Lower leg skin (tissue), 4 donors: ENCODE measurements at regions not wholly inside any gene's neighbourhood (a gene's known extent, or its start where the extent isn't known, plus 50 kb on each side); places are given as distances from the start of the nearest gene placed in this dataset.

Experiments used
- DNase-seq, 2 donors: peaks; one replicate each; pipeline ENCODE4 v3.0.0-alpha.2; 2019; ENCODE audit warnings: low spot score in 2 of 2
- H3K4me3 ChIP-seq: fragments of 200-600 bp; sonication (generic); 2 replicates; pipeline ENCODE4 v1.5.1; 2017; ENCODE audit warnings: mild to moderate bottlenecking, low read depth; ENCODE audit not compliant: poor library complexity, severe bottlenecking
- POLR2A ChIP-seq, 2 donors: fragments of 450-650 bp; IDR thresholded peaks; one replicate each; pipeline ENCODE4 v1.6.1; 2016 to 2017; ENCODE audit warnings: antibody characterized with exemption in 2 of 2, mild to moderate bottlenecking in 1 of 2, moderate library complexity in 1 of 2
- WGBS, 2 donors: methylation state at CpG; one replicate each; pipeline ENCODE4 v1.1.5; 2018; 5-methylcytosine and 5-hydroxymethylcytosine counted together
- intact Hi-C: fragments of 100-400 bp; cut with DNase I; formaldehyde crosslinking; loops from one replicate; pipeline ENCODE4 v1.15.0; 2023; ENCODE audit warnings: low total_unique reads
- TF ChIP-seq, protein P1 (sequence below), 3 donors: fragments of 450-650 bp; IDR thresholded peaks; one replicate each; pipeline ENCODE4 v1.5.1; 2016; ENCODE audit warnings: antibody characterized with exemption in 3 of 3, mild to moderate bottlenecking in 3 of 3, moderate library complexity in 2 of 3

DNA sequence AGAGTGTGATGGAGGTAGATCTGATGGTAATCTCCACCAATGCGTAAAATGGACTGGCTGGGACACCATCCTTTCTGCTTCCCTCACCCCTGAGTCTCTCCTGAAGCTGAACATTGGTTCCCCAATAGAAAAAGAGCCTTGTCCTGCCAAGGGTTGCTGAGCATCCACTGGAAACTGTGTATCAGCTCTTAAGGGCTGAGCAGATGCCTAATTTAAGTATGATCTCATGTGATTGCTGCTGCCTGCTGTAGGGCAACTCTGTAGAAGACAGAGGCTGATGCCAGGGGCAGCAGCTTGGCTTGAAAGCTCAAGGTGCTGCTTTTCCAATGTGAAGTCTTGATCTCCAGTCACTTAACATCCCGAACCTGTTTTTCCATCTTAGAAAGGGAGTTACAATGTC, 310.3 kb upstream of the CCL2 start:
- no peak for DNase-seq
- no peak overlapping the region for H3K4me3 ChIP-seq
- TF ChIP-seq POLR2A (IDR thresholded peaks at IDR 0.05) = no peak
- TF ChIP-seq, protein P1, sequence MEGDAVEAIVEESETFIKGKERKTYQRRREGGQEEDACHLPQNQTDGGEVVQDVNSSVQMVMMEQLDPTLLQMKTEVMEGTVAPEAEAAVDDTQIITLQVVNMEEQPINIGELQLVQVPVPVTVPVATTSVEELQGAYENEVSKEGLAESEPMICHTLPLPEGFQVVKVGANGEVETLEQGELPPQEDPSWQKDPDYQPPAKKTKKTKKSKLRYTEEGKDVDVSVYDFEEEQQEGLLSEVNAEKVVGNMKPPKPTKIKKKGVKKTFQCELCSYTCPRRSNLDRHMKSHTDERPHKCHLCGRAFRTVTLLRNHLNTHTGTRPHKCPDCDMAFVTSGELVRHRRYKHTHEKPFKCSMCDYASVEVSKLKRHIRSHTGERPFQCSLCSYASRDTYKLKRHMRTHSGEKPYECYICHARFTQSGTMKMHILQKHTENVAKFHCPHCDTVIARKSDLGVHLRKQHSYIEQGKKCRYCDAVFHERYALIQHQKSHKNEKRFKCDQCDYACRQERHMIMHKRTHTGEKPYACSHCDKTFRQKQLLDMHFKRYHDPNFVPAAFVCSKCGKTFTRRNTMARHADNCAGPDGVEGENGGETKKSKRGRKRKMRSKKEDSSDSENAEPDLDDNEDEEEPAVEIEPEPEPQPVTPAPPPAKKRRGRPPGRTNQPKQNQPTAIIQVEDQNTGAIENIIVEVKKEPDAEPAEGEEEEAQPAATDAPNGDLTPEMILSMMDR (IDR thresholded peaks at IDR 0.05) = no peak
- WGBS, 2 donors = 63 to 72% methylated on average over 2 of the region's 2 CpGs
- intact Hi-C loops = no loop called here

DNA sequence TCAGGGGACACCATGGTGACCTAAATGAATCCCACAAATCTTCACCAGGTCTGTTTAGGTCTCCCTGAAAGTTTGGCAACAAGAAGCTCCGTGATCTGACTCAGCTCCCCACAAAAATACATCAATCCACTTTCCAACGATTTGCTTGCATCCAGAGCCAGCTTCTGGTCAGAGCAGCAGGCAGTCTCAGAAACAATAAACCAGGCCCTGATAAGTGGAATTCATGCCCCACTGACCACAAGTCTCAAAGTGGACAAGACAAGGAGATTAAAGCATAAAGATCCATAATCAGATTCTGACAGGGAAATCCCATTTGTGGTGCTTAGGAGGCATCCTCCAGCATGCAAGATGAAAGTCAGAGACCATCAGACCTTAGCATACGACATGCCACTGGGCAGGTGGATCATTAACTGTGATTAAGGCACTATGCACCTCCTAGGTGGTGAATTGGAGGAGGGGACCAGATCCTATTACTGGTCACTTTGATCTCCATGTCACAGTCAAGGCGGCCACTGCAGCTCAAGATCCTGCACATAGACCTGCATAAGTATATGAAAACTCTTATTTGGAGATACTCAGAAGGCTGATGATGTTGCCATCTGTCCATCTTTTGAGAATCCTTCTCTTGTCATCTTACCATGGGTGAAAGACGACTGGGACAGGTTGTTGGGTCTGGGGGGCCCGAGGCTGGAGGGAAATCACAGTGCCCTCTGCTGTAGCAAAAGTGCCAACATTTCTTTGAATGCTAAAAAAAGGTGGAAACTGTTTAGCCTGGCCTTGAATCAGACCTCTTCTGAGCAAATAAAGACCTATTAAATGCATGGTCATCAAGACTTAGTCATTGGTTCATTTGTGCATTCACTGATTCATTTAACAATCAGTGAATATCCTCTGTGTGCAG, 309.2 kb upstream of the CCL2 start:
- no peak overlapping the region for H3K4me3 ChIP-seq
- peak in 1 of 2 donors; percentile 46 for DNase-seq
- TF ChIP-seq POLR2A (IDR thresholded peaks at IDR 0.05) = no peak
- TF ChIP-seq, protein P1 (IDR thresholded peaks at IDR 0.05) = no peak
- 56 to 57% methylated on average over 6 of the region's 6 CpGs for WGBS, 2 donors
- intact Hi-C loops = no loop called here

DNA sequence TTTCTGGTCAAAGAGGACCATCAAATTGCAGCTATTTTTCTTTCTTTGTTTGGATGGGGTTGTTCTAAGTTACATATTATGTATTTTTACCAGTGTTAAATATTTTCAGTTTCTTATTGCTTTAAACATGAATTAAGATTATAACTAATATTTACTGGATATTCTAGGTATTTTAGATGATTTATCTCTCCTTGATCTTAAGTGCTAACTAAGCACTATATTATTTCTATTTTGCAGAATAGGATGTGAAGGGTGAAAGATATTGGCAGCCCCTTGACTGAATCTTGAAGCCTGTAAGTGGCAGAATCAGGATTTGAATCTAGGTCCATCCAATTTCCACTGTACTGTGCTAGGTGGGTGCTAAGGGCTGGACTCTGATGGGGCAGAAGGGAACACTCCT, 307.3 kb upstream of the CCL2 start:
- DNase-seq = no peak

DNA sequence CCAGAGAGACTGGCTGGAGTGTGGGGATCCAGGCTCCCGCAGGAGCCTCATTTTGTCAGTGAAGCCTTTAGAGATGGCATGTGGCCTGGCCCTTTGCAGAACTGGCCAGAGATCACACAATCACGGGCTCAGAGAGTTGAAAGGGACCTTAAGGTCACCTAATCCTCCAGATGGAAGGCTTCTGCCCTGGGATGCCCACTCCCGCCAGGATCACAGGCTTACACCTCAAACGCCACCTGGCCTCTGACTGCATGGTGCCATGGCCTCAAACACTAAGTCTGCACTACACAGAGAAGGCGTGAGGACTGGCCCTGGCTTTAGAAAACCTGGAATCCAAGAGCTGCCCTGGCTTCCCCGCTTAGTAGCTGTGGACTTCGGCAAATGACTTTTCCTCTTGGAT, 306.8 kb upstream of the CCL2 start:
- H3K4me3 ChIP-seq = no peak overlapping the region
- no peak for TF ChIP-seq POLR2A (IDR thresholded peaks at IDR 0.05)
- TF ChIP-seq, protein P1 (IDR thresholded peaks at IDR 0.05) = no peak
- intact Hi-C loops = no loop called here
- DNase-seq = peak in 1 of 2 donors; percentile 37
- WGBS, 2 donors = 79 to 85% methylated on average over 7 of the region's 7 CpGs

More for the DNA sequence above, 307.3 kb upstream of the CCL2 start:
- TF ChIP-seq POLR2A (IDR thresholded peaks at IDR 0.05) = no peak
- TF ChIP-seq, protein P1 (IDR thresholded peaks at IDR 0.05) = no peak
- intact Hi-C loops = no loop called here
- H3K4me3 ChIP-seq = no peak overlapping the region

DNA sequence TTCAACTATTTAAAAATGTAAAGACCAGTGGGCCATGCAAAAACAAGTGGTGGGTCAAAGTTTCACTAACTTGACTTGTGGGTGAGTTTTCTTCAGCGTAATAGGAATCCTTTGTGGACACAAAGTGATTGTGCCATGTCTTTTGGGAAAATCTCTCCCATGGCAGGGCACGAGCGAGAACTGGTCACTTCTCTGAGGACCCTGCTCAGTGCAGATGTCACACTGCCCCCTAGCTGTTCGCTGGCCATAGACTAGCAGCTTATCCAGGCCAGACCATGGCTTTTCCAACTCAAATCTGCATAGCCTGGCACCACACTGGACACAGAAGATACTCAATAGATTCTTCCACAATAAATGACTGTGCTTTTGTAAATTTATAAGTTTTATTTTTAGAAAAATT, 306.0 kb upstream of the CCL2 start:
- intact Hi-C loops = no loop called here
- 64 to 66% methylated on average over 4 of the region's 4 CpGs for WGBS, 2 donors
- TF ChIP-seq, protein P1 (IDR thresholded peaks at IDR 0.05) = no peak
- no peak for TF ChIP-seq POLR2A (IDR thresholded peaks at IDR 0.05)
- H3K4me3 ChIP-seq = no peak overlapping the region
- peak in 1 of 2 donors; percentile 42 for DNase-seq
